ENCODE measurements at regions not wholly inside any gene's neighbourhood (a gene's known extent, or its start where the extent isn't known, plus 50 kb on each side); places are given as distances from the start of the nearest gene placed in this dataset.

- Histone ChIP-seq H3K4me1 (ENCODE audit: insufficient read depth) (peaks cover 14% of the 10 kb centered on the region; the same call in 1 of the 2 replicates), H3F3A (replicated peaks; ENCODE audit: low read depth) (no peaks in the 10 kb centered on the region), H3K79me2 (replicated peaks; ENCODE audit: insufficient read depth) (no peaks in the 10 kb centered on the region), H2AFZ (no peak overlapping the region), H3K27me3 (ENCODE audit: insufficient read depth) (no peaks in the 10 kb centered on the region), H3K36me3 (ENCODE audit: insufficient read depth) (no peaks in the 10 kb centered on the region), H3K4me3 (no peak overlapping the region), H3K4me2 (no peak overlapping the region), H4K20me1 (replicated peaks; ENCODE audit: insufficient read depth) (no peaks in the 10 kb centered on the region), H3K9me2 (ENCODE audit: insufficient read depth) (no peaks in the 10 kb centered on the region), H3K27ac (ENCODE audit: low read depth) (no peak overlapping the region)
- H3K36me3 Mint-ChIP-seq (ENCODE audit: low read depth): no peaks in the 10 kb centered on the region
- no peak for ATAC-seq
- peaks cover 2% of the 10 kb centered on the region for H3K27me3 Mint-ChIP-seq (ENCODE audit: insufficient read depth, low read depth, poor library complexity)
- no peak for DNase-seq (ENCODE audit: low spot score)
- no peaks in the 10 kb centered on the region for H3K9me3 Mint-ChIP-seq
- no peak overlapping the region for H3K4me3 Mint-ChIP-seq
- H3K27ac Mint-ChIP-seq: no peak overlapping the region
- TF ChIP-seq ZNF331 (CRISPR knock-in tag; IDR thresholded peaks at IDR 0.05; ENCODE audit: low read depth) (no peak), EZH2phosphoT487 (IDR thresholded peaks at IDR 0.05; ENCODE audit: unreplicated experiment) (no peak), REST (IDR thresholded peaks at IDR 0.05; ENCODE audit: unreplicated experiment) (no peak), STAT1 (IDR thresholded peaks at IDR 0.05; ENCODE audit: unreplicated experiment) (no peak), EZH2 (IDR thresholded peaks at IDR 0.05; ENCODE audit: low read depth, unreplicated experiment) (no peak), CTCF (conservative IDR thresholded peaks at IDR 0.05; ENCODE audit: low read depth in 2 of 2) (no peak), CREB1 (CRISPR knock-in tag; IDR thresholded peaks at IDR 0.05; ENCODE audit: low read depth) (no peak)
- TF ChIP-seq, protein P1, sequence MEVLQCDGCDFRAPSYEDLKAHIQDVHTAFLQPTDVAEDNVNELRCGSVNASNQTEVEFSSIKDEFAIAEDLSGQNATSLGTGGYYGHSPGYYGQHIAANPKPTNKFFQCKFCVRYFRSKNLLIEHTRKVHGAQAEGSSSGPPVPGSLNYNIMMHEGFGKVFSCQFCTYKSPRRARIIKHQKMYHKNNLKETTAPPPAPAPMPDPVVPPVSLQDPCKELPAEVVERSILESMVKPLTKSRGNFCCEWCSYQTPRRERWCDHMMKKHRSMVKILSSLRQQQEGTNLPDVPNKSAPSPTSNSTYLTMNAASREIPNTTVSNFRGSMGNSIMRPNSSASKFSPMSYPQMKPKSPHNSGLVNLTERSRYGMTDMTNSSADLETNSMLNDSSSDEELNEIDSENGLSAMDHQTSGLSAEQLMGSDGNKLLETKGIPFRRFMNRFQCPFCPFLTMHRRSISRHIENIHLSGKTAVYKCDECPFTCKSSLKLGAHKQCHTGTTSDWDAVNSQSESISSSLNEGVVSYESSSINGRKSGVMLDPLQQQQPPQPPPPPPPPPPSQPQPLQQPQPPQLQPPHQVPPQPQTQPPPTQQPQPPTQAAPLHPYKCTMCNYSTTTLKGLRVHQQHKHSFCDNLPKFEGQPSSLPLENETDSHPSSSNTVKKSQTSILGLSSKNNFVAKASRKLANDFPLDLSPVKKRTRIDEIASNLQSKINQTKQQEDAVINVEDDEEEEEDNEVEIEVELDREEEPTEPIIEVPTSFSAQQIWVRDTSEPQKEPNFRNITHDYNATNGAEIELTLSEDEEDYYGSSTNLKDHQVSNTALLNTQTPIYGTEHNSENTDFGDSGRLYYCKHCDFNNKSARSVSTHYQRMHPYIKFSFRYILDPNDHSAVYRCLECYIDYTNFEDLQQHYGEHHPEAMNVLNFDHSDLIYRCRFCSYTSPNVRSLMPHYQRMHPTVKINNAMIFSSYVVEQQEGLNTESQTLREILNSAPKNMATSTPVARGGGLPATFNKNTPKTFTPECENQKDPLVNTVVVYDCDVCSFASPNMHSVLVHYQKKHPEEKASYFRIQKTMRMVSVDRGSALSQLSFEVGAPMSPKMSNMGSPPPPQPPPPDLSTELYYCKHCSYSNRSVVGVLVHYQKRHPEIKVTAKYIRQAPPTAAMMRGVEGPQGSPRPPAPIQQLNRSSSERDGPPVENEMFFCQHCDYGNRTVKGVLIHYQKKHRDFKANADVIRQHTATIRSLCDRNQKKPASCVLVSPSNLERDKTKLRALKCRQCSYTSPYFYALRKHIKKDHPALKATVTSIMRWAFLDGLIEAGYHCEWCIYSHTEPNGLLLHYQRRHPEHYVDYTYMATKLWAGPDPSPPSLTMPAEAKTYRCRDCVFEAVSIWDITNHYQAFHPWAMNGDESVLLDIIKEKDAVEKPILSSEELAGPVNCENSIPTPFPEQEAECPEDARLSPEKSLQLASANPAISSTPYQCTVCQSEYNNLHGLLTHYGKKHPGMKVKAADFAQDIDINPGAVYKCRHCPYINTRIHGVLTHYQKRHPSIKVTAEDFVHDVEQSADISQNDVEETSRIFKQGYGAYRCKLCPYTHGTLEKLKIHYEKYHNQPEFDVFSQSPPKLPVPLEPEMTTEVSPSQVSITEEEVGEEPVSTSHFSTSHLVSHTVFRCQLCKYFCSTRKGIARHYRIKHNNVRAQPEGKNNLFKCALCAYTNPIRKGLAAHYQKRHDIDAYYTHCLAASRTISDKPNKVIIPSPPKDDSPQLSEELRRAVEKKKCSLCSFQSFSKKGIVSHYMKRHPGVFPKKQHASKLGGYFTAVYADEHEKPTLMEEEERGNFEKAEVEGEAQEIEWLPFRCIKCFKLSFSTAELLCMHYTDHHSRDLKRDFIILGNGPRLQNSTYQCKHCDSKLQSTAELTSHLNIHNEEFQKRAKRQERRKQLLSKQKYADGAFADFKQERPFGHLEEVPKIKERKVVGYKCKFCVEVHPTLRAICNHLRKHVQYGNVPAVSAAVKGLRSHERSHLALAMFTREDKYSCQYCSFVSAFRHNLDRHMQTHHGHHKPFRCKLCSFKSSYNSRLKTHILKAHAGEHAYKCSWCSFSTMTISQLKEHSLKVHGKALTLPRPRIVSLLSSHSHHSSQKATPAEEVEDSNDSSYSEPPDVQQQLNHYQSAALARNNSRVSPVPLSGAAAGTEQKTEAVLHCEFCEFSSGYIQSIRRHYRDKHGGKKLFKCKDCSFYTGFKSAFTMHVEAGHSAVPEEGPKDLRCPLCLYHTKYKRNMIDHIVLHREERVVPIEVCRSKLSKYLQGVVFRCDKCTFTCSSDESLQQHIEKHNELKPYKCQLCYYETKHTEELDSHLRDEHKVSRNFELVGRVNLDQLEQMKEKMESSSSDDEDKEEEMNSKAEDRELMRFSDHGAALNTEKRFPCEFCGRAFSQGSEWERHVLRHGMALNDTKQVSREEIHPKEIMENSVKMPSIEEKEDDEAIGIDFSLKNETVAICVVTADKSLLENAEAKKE (CRISPR knock-in tag; IDR thresholded peaks at IDR 0.05): no peak
- H3K4me1 Mint-ChIP-seq: peaks cover 14% of the 10 kb centered on the region
These were observed 84.9 kb downstream of the CDC7 start for GRCh38 chr1:91585502-91585901.

Data from GM23338 (cell line).